ENCODE measurements at regions not wholly inside any gene's neighbourhood (a gene's known extent, or its start where the extent isn't known, plus 50 kb on each side); places are given as distances from the start of the nearest gene placed in this dataset.
"Not testable (repeated sequence)": the region's sequence is repeated elsewhere in the genome, so short reads cannot be mapped to it uniquely, and the experiment has no call there.

DNA sequence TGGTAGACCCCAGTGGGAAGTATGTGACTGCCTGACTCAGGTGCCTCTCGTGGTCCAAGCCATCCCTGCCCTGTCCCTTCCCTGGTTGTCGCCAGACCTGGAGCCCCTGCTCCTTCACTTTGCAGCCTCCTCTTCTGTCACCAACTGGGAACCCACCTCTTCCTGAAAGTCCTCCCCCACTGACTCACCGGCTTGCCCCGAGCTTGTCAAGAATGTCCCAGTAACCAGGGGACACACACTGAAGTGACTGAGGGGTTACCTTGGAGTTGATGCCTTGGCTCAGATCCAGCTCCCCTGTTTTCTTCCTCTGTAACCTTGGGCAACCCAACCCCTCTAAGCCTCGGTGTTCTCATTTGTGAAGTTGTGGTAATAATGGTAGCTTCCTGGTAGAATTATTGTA lies 155.4 kb downstream of the OR4F15 start:
- H3K27ac ChIP-seq (ENCODE audit: low read depth, low read length); H2BK120ac ChIP-seq (replicated peaks; ENCODE audit: low read depth, low read length): not testable (repeated sequence)
- WGBS, 2 experiments (ENCODE audit: extremely low coverage in 1 of 2, insufficient coverage in 1 of 2, insufficient read length in 1 of 2, insufficient replicate concordance in 2 of 2, low coverage in 1 of 2, low lambda C conversion rate in 2 of 2, missing lambda C conversion rate in 1 of 2) = 86% methylated on average over 3 of the region's 5 CpGs; no CpG with 5 or more reads in 1 of the 2 experiments

DNA sequence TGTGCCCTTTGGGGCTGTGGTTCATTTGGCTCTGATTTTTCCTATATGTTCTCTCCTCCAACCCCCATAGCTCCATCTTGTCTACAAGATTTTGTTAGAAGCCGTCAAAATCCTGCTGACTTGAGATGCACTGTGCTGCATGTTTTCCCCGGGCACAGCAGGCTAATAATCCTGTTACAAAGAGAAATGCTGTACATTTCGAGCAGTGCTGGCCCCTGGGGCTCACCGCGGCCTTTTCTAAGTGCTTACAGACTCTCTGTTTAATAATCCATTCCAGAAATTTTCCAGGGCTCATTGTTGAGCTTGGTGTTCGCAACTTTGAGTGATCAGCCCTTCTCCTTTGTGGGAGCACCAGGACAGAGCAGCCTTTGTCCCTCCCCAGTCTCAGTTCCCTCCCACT lies 158.6 kb downstream of the OR4F15 start:
- H3K4ac ChIP-seq (replicated peaks; ENCODE audit: insufficient read length, low read depth, low read length); H3K79me2 ChIP-seq (ENCODE audit: control insufficient read depth in 1 of 2, insufficient read depth in 2 of 2, low read length in 2 of 2); DNase-seq (ENCODE audit: low read depth in 1 of 2, low spot score in 2 of 2); H4K5ac ChIP-seq (ENCODE audit: insufficient read length, low read depth, low read length); CTCF ChIA-PET (ENCODE audit: partially characterized antibody); H4K8ac ChIP-seq (ENCODE audit: extremely low read depth, insufficient read depth, low read length); H3K36me3 ChIP-seq (ENCODE audit: control insufficient read depth in 2 of 4, insufficient read depth in 4 of 4, low read length in 3 of 4); H3K23me2 ChIP-seq (ENCODE audit: low read depth, low read length); H2BK20ac ChIP-seq (ENCODE audit: low read length); POLR2A ChIA-PET (ENCODE audit: partially characterized antibody); H3K14ac ChIP-seq (ENCODE audit: insufficient read length); H3K4me3 ChIP-seq (ENCODE audit: extremely low read depth in 1 of 4, insufficient read depth in 2 of 4, low read depth in 3 of 4, low read length in 4 of 4); H2BK12ac ChIP-seq (ENCODE audit: low read depth, low read length); H2AK5ac ChIP-seq (ENCODE audit: low read depth, low read length); H3K4me1 ChIP-seq (replicated peaks in 1 of 4; ENCODE audit: control insufficient read depth in 3 of 4, insufficient read depth in 4 of 4, low read length in 3 of 4); FAIRE-seq; H2BK5ac ChIP-seq (ENCODE audit: low read depth, low read length); H2AFZ ChIP-seq (ENCODE audit: low read length); H3K4me2 ChIP-seq (ENCODE audit: insufficient read depth in 1 of 2, low read depth in 2 of 2, low read length in 2 of 2); H3K79me1 ChIP-seq (ENCODE audit: low read depth, low read length); H4K91ac ChIP-seq (replicated peaks; ENCODE audit: insufficient read length, low read length); H2BK120ac ChIP-seq (replicated peaks; ENCODE audit: low read depth, low read length); H3K27ac ChIP-seq (ENCODE audit: low read depth, low read length); H2BK15ac ChIP-seq (ENCODE audit: low read length); H3K56ac ChIP-seq (replicated peaks; ENCODE audit: insufficient read length, low read depth, low read length); H4K20me1 ChIP-seq (replicated peaks in 1 of 2; ENCODE audit: control insufficient read depth in 1 of 2, insufficient read depth in 2 of 2, low read length in 2 of 2); H3K18ac ChIP-seq (ENCODE audit: extremely low read depth, low read length); H3K9ac ChIP-seq (replicated peaks in 1 of 4; ENCODE audit: extremely low read depth in 1 of 4, low read depth in 3 of 4, low read length in 3 of 4); H3K23ac ChIP-seq (ENCODE audit: insufficient read length); H3K9me3 ChIP-seq (ENCODE audit: insufficient read depth in 2 of 2, low read depth in 1 of 2, low read length in 1 of 2); H3K27me3 ChIP-seq (replicated peaks in 1 of 4; ENCODE audit: control insufficient read depth in 3 of 4, extremely low read depth in 1 of 4, insufficient read depth in 3 of 4, low read length in 3 of 4): not testable (repeated sequence)
- WGBS, 2 experiments (ENCODE audit: extremely low coverage in 1 of 2, insufficient coverage in 1 of 2, insufficient read length in 1 of 2, insufficient replicate concordance in 2 of 2, low coverage in 1 of 2, low lambda C conversion rate in 2 of 2, missing lambda C conversion rate in 1 of 2) = 89% methylated on average over 5 of the region's 6 CpGs; no CpG with 5 or more reads in 1 of the 2 experiments

More for the DNA sequence above, 155.4 kb downstream of the OR4F15 start:
- H3K79me1 ChIP-seq (ENCODE audit: low read depth, low read length); DNase-seq (ENCODE audit: low read depth in 1 of 2, low spot score in 2 of 2); H2BK15ac ChIP-seq (ENCODE audit: low read length); H2BK12ac ChIP-seq (ENCODE audit: low read depth, low read length); H4K5ac ChIP-seq (ENCODE audit: insufficient read length, low read depth, low read length); H2AK5ac ChIP-seq (ENCODE audit: low read depth, low read length); H3K23ac ChIP-seq (ENCODE audit: insufficient read length); H3K4me3 ChIP-seq (ENCODE audit: extremely low read depth in 1 of 4, insufficient read depth in 2 of 4, low read depth in 3 of 4, low read length in 4 of 4); H3K27me3 ChIP-seq (replicated peaks in 1 of 4; ENCODE audit: control insufficient read depth in 3 of 4, extremely low read depth in 1 of 4, insufficient read depth in 3 of 4, low read length in 3 of 4); H3K79me2 ChIP-seq (ENCODE audit: control insufficient read depth in 1 of 2, insufficient read depth in 2 of 2, low read length in 2 of 2); H3K56ac ChIP-seq (replicated peaks; ENCODE audit: insufficient read length, low read depth, low read length); H3K36me3 ChIP-seq (ENCODE audit: control insufficient read depth in 2 of 4, insufficient read depth in 4 of 4, low read length in 3 of 4); H2AFZ ChIP-seq (ENCODE audit: low read length); H3K18ac ChIP-seq (ENCODE audit: extremely low read depth, low read length); H3K9me3 ChIP-seq (ENCODE audit: insufficient read depth in 2 of 2, low read depth in 1 of 2, low read length in 1 of 2); H3K14ac ChIP-seq (ENCODE audit: insufficient read length); H4K91ac ChIP-seq (replicated peaks; ENCODE audit: insufficient read length, low read length); H2BK20ac ChIP-seq (ENCODE audit: low read length); H2BK5ac ChIP-seq (ENCODE audit: low read depth, low read length); H3K4ac ChIP-seq (replicated peaks; ENCODE audit: insufficient read length, low read depth, low read length); POLR2A ChIA-PET (ENCODE audit: partially characterized antibody); FAIRE-seq; H4K20me1 ChIP-seq (replicated peaks in 1 of 2; ENCODE audit: control insufficient read depth in 1 of 2, insufficient read depth in 2 of 2, low read length in 2 of 2); H3K4me1 ChIP-seq (replicated peaks in 1 of 4; ENCODE audit: control insufficient read depth in 3 of 4, insufficient read depth in 4 of 4, low read length in 3 of 4); H3K4me2 ChIP-seq (ENCODE audit: insufficient read depth in 1 of 2, low read depth in 2 of 2, low read length in 2 of 2); H4K8ac ChIP-seq (ENCODE audit: extremely low read depth, insufficient read depth, low read length); H3K23me2 ChIP-seq (ENCODE audit: low read depth, low read length); H3K9ac ChIP-seq (replicated peaks in 1 of 4; ENCODE audit: extremely low read depth in 1 of 4, low read depth in 3 of 4, low read length in 3 of 4); CTCF ChIA-PET (ENCODE audit: partially characterized antibody): not testable (repeated sequence)

Data from H1 (cell line).